Smooth muscle cell (in vitro differentiated cells): ENCODE measurements at regions not wholly inside any gene's neighbourhood (a gene's known extent, or its start where the extent isn't known, plus 50 kb on each side); places are given as distances from the start of the nearest gene placed in this dataset.
"Not testable (repeated sequence)": the region's sequence is repeated elsewhere in the genome, so short reads cannot be mapped to it uniquely, and the experiment has no call there.

ENCODE experiments used
- DNase-seq: peaks from one replicate; lab custom pipeline; 2025; ENCODE audit not compliant: unreplicated experiment; lab: John Stamatoyannopoulos, UW
- H2AFZ ChIP-seq: fragments of 200-600 bp; sonication (generic); 2 replicates; pipeline ENCODE4 v1.6.0; 2016; ENCODE audit warnings: antibody characterized with exemption, low read depth, mild to moderate bottlenecking
- H3F3A ChIP-seq: fragments of 200-600 bp; sonication (generic); 2 replicates; pipeline ENCODE4 v1.6.0; 2017; ENCODE audit warnings: antibody characterized with exemption, low read depth
- H3K27ac ChIP-seq: fragments of 200-600 bp; sonication (generic); 2 replicates; pipeline ENCODE4 v1.5.1; 2016; ENCODE audit warnings: low read depth, mild to moderate bottlenecking
- H3K27me3 ChIP-seq: fragments of 200-600 bp; sonication (generic); 2 replicates; pipeline ENCODE4 v1.6.1; 2016; ENCODE audit warnings: low read depth, mild to moderate bottlenecking
- H3K36me3 ChIP-seq: fragments of 200-600 bp; sonication (generic); 2 replicates; pipeline ENCODE4 v1.5.1; 2016; ENCODE audit warnings: low read depth
- H3K4me1 ChIP-seq: fragments of 200-600 bp; sonication (generic); 2 replicates; pipeline ENCODE4 v1.5.1; 2016; ENCODE audit warnings: low read depth
- H3K4me2 ChIP-seq: fragments of 200-600 bp; sonication (generic); 2 replicates; pipeline ENCODE4 v1.6.0; 2016; ENCODE audit warnings: mild to moderate bottlenecking
- H3K4me3 ChIP-seq: fragments of 200-600 bp; sonication (generic); 2 replicates; pipeline ENCODE4 v1.5.1; 2016; ENCODE audit warnings: mild to moderate bottlenecking
- H3K79me2 ChIP-seq: fragments of 200-600 bp; sonication (generic); 2 replicates; pipeline ENCODE4 v1.6.0; 2016; ENCODE audit warnings: low read depth, mild to moderate bottlenecking
- H3K9ac ChIP-seq: fragments of 200-600 bp; sonication (generic); 2 replicates; pipeline ENCODE4 v1.6.0; 2016; ENCODE audit warnings: low read depth
- H3K9me3 ChIP-seq: fragments of 200-600 bp; sonication (generic); replicated peaks from 2 replicates; pipeline ENCODE4 v1.5.1; 2016; ENCODE audit warnings: low read depth
- H4K20me1 ChIP-seq: fragments of 200-600 bp; sonication (generic); 2 replicates; pipeline ENCODE4 v1.6.0; 2016; ENCODE audit warnings: low read depth
- CTCF ChIP-seq: fragments of 200-600 bp; sonication (generic); IDR thresholded peaks from 2 replicates; pipeline ENCODE4 v1.5.1; 2017; ENCODE audit warnings: borderline replicate concordance, mild to moderate bottlenecking, antibody characterized with exemption; ENCODE audit not compliant: insufficient read depth, poor library complexity, severe bottlenecking
- WGBS: methylation state at CpG from one replicate; pipeline ENCODE4 v1.1.7; 2016; ENCODE audit warnings: low lambda C conversion rate; 5-methylcytosine and 5-hydroxymethylcytosine counted together

GRCh38 chr14:70259420-70259819 lies 70.7 kb upstream of the SLC8A3 start:
- 94% methylated on average over 1 of the region's 1 CpG for WGBS
- H3F3A ChIP-seq = peaks cover 3% of the 10 kb centered on the region

GRCh38 chr14:70257526-70257925 lies 68.8 kb upstream of the SLC8A3 start:
- no peaks in the 10 kb centered on the region for H3K36me3 ChIP-seq
- peak; percentile 9 for TF ChIP-seq CTCF
- no peaks in the 10 kb centered on the region for H3K27me3 ChIP-seq
- H3K27ac ChIP-seq = no peak overlapping the region
- H3K79me2 ChIP-seq = no peaks in the 10 kb centered on the region
- H3K9ac ChIP-seq = no peak overlapping the region
- no peak overlapping the region for H3K4me3 ChIP-seq
- H3K4me1 ChIP-seq = peaks cover 4% of the 10 kb centered on the region
- no peaks in the 10 kb centered on the region for H4K20me1 ChIP-seq
- no peak overlapping the region for H3K4me2 ChIP-seq
- no peak for DNase-seq
- H2AFZ ChIP-seq = no peak overlapping the region
- H3K9me3 ChIP-seq = no peaks in the 10 kb centered on the region
- peaks cover 3% of the 10 kb centered on the region for H3F3A ChIP-seq
- WGBS = 77% methylated on average over 7 of the region's 7 CpGs

More at GRCh38 chr14:70259420-70259819, 70.7 kb upstream of the SLC8A3 start:
- Histone ChIP-seq H2AFZ (no peak overlapping the region), H3K9me3 (no peaks in the 10 kb centered on the region), H3K27me3 (no peaks in the 10 kb centered on the region), H3K4me2 (no peak overlapping the region), H3K9ac (no peak overlapping the region), H4K20me1 (no peaks in the 10 kb centered on the region), H3K27ac (no peak overlapping the region), H3K36me3 (no peaks in the 10 kb centered on the region), H3K4me3 (no peak overlapping the region), H3K4me1 (peaks cover under 1% of the 10 kb centered on the region), H3K79me2 (no peaks in the 10 kb centered on the region)
- no peak for DNase-seq
- TF ChIP-seq CTCF = no peak

- Histone ChIP-seq H3K27ac (no peak overlapping the region), H3K4me1 (peaks cover 4% of the 10 kb centered on the region), H2AFZ (no peak overlapping the region), H3K36me3 (no peaks in the 10 kb centered on the region), H3K27me3 (no peaks in the 10 kb centered on the region), H3K9me3 (no peaks in the 10 kb centered on the region), H3K9ac (no peak overlapping the region), H3F3A (peaks cover 3% of the 10 kb centered on the region), H3K4me3 (no peak overlapping the region), H3K79me2 (no peaks in the 10 kb centered on the region), H3K4me2 (no peak overlapping the region), H4K20me1 (no peaks in the 10 kb centered on the region)
- DNase-seq = no peak
- 45% methylated on average over 2 of the region's 2 CpGs for WGBS
- no peak for TF ChIP-seq CTCF
Observed at GRCh38 chr14:70256601-70257000, 67.8 kb upstream of the SLC8A3 start.

GRCh38 chr14:70255071-70256057 lies 66.6 kb upstream of the SLC8A3 start:
- WGBS = 62% methylated on average over 29 of the region's 36 CpGs
- Histone ChIP-seq H3K4me2 (peak overlapping the region; percentile 79), H3K4me3 (peak overlapping the region; percentile 46)
- not testable (repeated sequence) for H3F3A ChIP-seq, H3K79me2 ChIP-seq, H3K36me3 ChIP-seq, H3K27me3 ChIP-seq, H4K20me1 ChIP-seq, H3K9ac ChIP-seq, H2AFZ ChIP-seq, DNase-seq, H3K4me1 ChIP-seq, H3K9me3 ChIP-seq, H3K27ac ChIP-seq
